ENCODE measurements at regions not wholly inside any gene's neighbourhood (a gene's known extent, or its start where the extent isn't known, plus 50 kb on each side); places are given as distances from the start of the nearest gene placed in this dataset.

GRCh38 chr2:153766415-153766814 lies 105.3 kb upstream of the GALNT13 start:
- H3K4me1 ChIP-seq: no peaks in the 10 kb centered on the region
- H3K4me3 ChIP-seq: no peak overlapping the region
- intact Hi-C loops (cut with DNase I; ENCODE audit: low total_unique reads): no loop called here
- no peak overlapping the region for H3K27ac ChIP-seq
- TF ChIP-seq EP300 (IDR thresholded peaks at IDR 0.05) (no peak), POLR2AphosphoS5 (IDR thresholded peaks at IDR 0.05) (no peak), POLR2A (IDR thresholded peaks at IDR 0.05) (no peak), CTCF (IDR thresholded peaks at IDR 0.05) (no peak)
- H3K27me3 ChIP-seq: no peaks in the 10 kb centered on the region
- peaks cover 0 to 77% (median 54%) of the 10 kb centered on the region in 4 donors for H3K9me3 ChIP-seq
- H3K36me3 ChIP-seq: no peaks in the 10 kb centered on the region
- DNase-seq: no peak

GRCh38 chr2:153770359-153770991 lies 101.2 kb upstream of the GALNT13 start:
- H3K27me3 ChIP-seq: no peaks in the 10 kb centered on the region

GRCh38 chr2:153780241-153780640 lies 91.5 kb upstream of the GALNT13 start:
- H3K36me3 ChIP-seq: no peaks in the 10 kb centered on the region
- TF ChIP-seq POLR2AphosphoS5 (IDR thresholded peaks at IDR 0.05): no peak
- TF ChIP-seq EP300 (IDR thresholded peaks at IDR 0.05): no peak
- TF ChIP-seq CTCF (IDR thresholded peaks at IDR 0.05): no peak
- no peak for TF ChIP-seq POLR2A (IDR thresholded peaks at IDR 0.05)
- H3K27ac ChIP-seq: no peak overlapping the region
- WGBS, 5 donors: 67 to 86% (median 76%) methylated on average over 2 of the region's 2 CpGs
- H3K27me3 ChIP-seq: no peaks in the 10 kb centered on the region
- intact Hi-C loops (cut with DNase I; ENCODE audit: low total_unique reads): no loop called here
- peaks cover 0 to 9% (median 2%) of the 10 kb centered on the region in 4 donors for H3K9me3 ChIP-seq
- no peak for DNase-seq
- no peaks in the 10 kb centered on the region for H3K4me1 ChIP-seq
- no peak overlapping the region for H3K4me3 ChIP-seq

More at GRCh38 chr2:153770359-153770991, 101.2 kb upstream of the GALNT13 start:
- TF ChIP-seq POLR2A (IDR thresholded peaks at IDR 0.05) (no peak), EP300 (IDR thresholded peaks at IDR 0.05) (no peak), POLR2AphosphoS5 (IDR thresholded peaks at IDR 0.05) (no peak), CTCF (IDR thresholded peaks at IDR 0.05) (no peak)
- no peaks in the 10 kb centered on the region for H3K36me3 ChIP-seq
- no peak overlapping the region for H3K4me3 ChIP-seq
- H3K4me1 ChIP-seq: no peaks in the 10 kb centered on the region
- peaks cover 0 to 67% (median 46%) of the 10 kb centered on the region in 4 donors for H3K9me3 ChIP-seq
- intact Hi-C loops (cut with DNase I; ENCODE audit: low total_unique reads): no loop called here
- 40 to 49% (median 42%) methylated on average over 4 of the region's 4 CpGs for WGBS, 5 donors
- H3K27ac ChIP-seq: no peak overlapping the region
- no peak for DNase-seq

GRCh38 chr2:153786016-153786415 lies 85.7 kb upstream of the GALNT13 start:
- intact Hi-C loops (cut with DNase I; ENCODE audit: low total_unique reads): no loop called here
- peaks cover 0 to 44% (median 15%) of the 10 kb centered on the region in 4 donors for H3K9me3 ChIP-seq
- H3K4me3 ChIP-seq: no peak overlapping the region
- WGBS, 5 donors: 82 to 89% (median 86%) methylated on average over 4 to 5 of the region's 5 CpGs
- DNase-seq: no peak
- no peaks in the 10 kb centered on the region for H3K4me1 ChIP-seq
- H3K36me3 ChIP-seq: no peaks in the 10 kb centered on the region
- TF ChIP-seq POLR2A (IDR thresholded peaks at IDR 0.05) (no peak), CTCF (IDR thresholded peaks at IDR 0.05) (no peak), EP300 (IDR thresholded peaks at IDR 0.05) (no peak), POLR2AphosphoS5 (IDR thresholded peaks at IDR 0.05) (no peak)
- no peak overlapping the region for H3K27ac ChIP-seq
- H3K27me3 ChIP-seq: no peaks in the 10 kb centered on the region
